Activated B cell treated with CpG ODN at 0.5 μM for 24 hours (primary cell): ENCODE measurements at regions not wholly inside any gene's neighbourhood (a gene's known extent, or its start where the extent isn't known, plus 50 kb on each side); places are given as distances from the start of the nearest gene placed in this dataset.

ENCODE experiments used
- ATAC-seq: fragments of 200-7000 bp; cut with Tn5 transposase; one replicate; pipeline ENCODE4 v1.10.0; 2021; ENCODE audit warnings: low read depth, mild to moderate bottlenecking, moderate library complexity
- CTCF ChIA-PET: fragments of 350-600 bp; sonication (Branson Sonifier 250); formaldehyde crosslinking; loops from one replicate; lab custom pipeline; 2021; ENCODE audit warnings: antibody characterized with exemption; lab: Charles Lee
- POLR2A ChIA-PET: fragments of 350-600 bp; sonication (Branson Sonifier 250); formaldehyde crosslinking; loops from one replicate; lab custom pipeline; 2021; ENCODE audit warnings: antibody characterized with exemption; lab: Charles Lee
- DNase-seq: peaks from one replicate; pipeline ENCODE4 v3.0.0; 2022
- H3K27ac Mint-ChIP-seq: one replicate; pipeline ENCODE4 v1.8.0; 2020; ENCODE audit warnings: mixed read lengths
- H3K27me3 Mint-ChIP-seq: one replicate; pipeline ENCODE4 v1.8.0; 2021; ENCODE audit warnings: mixed read lengths
- H3K36me3 Mint-ChIP-seq: one replicate; pipeline ENCODE4 v1.8.0; 2021; ENCODE audit warnings: low read depth, mixed read lengths
- H3K4me1 Mint-ChIP-seq: one replicate; pipeline ENCODE4 v1.8.0; 2021; ENCODE audit warnings: mixed read lengths
- H3K4me3 Mint-ChIP-seq: one replicate; pipeline ENCODE4 v1.8.0; 2020; ENCODE audit warnings: mild to moderate bottlenecking, mixed read lengths
- H3K9me3 Mint-ChIP-seq: one replicate; pipeline ENCODE4 v1.8.0; 2020; ENCODE audit warnings: mixed read lengths
- intact Hi-C: fragments of 100-400 bp; cut with micrococcal nuclease; formaldehyde crosslinking; loops from one replicate; pipeline ENCODE4 v1.15.1; 2024
- TF ChIP-seq, protein P1 (sequence below): fragments of 200-600 bp; IDR thresholded peaks from one replicate; pipeline ENCODE4 v1.8.0; 2022; ENCODE audit warnings: antibody characterized with exemption, mild to moderate bottlenecking

DNA sequence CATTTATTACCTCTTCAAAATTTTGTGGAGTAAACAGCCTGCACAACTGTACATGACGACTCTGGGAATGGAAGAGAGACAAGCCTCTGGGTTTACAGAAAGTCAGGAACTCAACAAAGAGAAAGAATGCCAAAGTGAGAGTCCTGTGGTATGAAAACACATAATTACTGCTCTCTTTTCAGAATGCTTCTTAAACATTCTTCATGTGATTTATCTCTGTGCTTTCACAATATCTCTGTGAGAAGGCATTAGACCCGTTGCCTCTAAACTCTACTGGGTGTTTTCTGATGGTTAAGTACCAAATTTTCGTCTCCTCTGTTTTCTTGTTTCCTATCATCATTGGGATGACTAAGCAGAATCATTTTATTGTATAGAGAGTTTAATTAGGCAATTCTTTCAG lies 966.6 kb upstream of the SLIT2 start:
- H3K27me3 Mint-ChIP-seq, result no peaks in the 10 kb centered on the region
- H3K9me3 Mint-ChIP-seq, result peaks cover 16% of the 10 kb centered on the region
- ATAC-seq (no peak), DNase-seq (no peak)
- no peaks in the 10 kb centered on the region for H3K4me1 Mint-ChIP-seq
- H3K27ac Mint-ChIP-seq, result no peak overlapping the region
- intact Hi-C loops, result no loop called here
- CTCF ChIA-PET, result no interaction called here
- POLR2A ChIA-PET, result no interaction called here
- H3K36me3 Mint-ChIP-seq, result no peaks in the 10 kb centered on the region
- H3K4me3 Mint-ChIP-seq, result no peak overlapping the region
- TF ChIP-seq, protein P1, sequence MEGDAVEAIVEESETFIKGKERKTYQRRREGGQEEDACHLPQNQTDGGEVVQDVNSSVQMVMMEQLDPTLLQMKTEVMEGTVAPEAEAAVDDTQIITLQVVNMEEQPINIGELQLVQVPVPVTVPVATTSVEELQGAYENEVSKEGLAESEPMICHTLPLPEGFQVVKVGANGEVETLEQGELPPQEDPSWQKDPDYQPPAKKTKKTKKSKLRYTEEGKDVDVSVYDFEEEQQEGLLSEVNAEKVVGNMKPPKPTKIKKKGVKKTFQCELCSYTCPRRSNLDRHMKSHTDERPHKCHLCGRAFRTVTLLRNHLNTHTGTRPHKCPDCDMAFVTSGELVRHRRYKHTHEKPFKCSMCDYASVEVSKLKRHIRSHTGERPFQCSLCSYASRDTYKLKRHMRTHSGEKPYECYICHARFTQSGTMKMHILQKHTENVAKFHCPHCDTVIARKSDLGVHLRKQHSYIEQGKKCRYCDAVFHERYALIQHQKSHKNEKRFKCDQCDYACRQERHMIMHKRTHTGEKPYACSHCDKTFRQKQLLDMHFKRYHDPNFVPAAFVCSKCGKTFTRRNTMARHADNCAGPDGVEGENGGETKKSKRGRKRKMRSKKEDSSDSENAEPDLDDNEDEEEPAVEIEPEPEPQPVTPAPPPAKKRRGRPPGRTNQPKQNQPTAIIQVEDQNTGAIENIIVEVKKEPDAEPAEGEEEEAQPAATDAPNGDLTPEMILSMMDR, result no peak

DNA sequence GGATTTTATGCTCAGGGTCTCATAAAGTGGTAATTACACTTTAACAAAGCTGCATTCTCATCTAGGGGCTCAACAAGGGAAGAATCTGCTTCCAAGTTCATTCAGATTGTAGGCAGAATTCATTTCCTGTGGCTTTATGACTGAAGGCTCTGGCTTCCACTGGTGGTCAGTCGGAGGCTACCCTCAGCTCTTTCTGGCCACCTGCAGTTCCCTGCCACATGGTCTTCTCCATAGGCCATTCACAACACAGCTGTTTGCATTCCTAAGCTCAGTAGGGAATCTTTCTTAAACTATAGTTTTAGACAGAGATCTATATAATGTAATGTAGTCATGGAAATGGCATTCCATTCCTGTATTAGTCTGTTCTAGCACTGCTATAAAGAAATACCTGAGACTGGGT lies 973.0 kb upstream of the SLIT2 start:
- no peak for DNase-seq
- POLR2A ChIA-PET, result no interaction called here
- Mint-ChIP-seq H3K36me3 (no peaks in the 10 kb centered on the region), H3K9me3 (peaks cover 16% of the 10 kb centered on the region), H3K27ac (no peak overlapping the region), H3K27me3 (no peaks in the 10 kb centered on the region), H3K4me1 (no peaks in the 10 kb centered on the region), H3K4me3 (no peak overlapping the region)
- intact Hi-C loops, result no loop called here
- CTCF ChIA-PET, result no interaction called here
- TF ChIP-seq, protein P1, result no peak
- ATAC-seq, result no peak

DNA sequence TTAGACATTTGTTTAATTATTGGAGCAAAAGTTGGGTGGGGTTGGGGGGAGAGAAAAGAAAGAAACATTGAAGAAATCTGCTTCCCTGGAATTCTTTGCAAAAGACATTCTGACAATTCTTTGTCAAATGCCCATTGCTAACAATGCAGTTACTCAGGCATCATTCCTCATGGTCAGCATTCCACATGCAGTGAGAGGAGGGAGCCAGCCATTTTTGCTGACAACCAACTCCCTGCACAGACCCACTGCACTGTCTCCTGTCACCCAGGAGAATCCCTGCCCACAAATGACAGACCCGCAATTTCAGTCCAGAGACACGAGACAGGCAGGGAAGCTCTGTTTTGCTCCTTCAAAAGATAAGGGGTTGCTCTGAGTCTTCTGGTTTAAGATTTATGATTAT lies 985.1 kb upstream of the SLIT2 start:
- ChIA-PET POLR2A (no interaction called here), CTCF (no interaction called here)
- H3K4me3 Mint-ChIP-seq, result no peak overlapping the region
- no peak for ATAC-seq
- TF ChIP-seq, protein P1, result no peak
- H3K27me3 Mint-ChIP-seq, result no peaks in the 10 kb centered on the region
- intact Hi-C loops, result no loop called here
- DNase-seq, result no peak
- H3K36me3 Mint-ChIP-seq, result no peaks in the 10 kb centered on the region
- no peaks in the 10 kb centered on the region for H3K4me1 Mint-ChIP-seq
- H3K9me3 Mint-ChIP-seq, result no peaks in the 10 kb centered on the region
- no peak overlapping the region for H3K27ac Mint-ChIP-seq

DNA sequence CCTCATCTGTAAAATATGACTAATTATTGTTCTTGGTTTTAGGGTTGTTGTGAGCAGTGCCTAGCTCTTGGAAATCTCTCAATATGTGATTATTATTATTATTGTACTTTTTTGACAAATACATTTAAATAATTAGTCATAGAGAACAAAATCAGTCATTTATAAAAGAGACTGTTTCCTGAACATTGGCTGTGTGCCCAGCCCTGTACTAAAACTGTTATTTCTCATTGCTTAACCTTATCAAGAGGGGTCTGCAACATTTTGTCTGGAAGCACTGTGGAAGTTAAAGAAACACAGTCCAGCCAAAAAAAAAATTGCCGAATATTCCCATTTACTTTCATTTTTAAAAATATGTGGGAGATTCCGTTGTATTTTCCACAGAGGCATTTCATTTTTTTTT lies 989.2 kb upstream of the SLIT2 start:
- intact Hi-C loops, result no loop called here
- no peaks in the 10 kb centered on the region for H3K27me3 Mint-ChIP-seq
- no peak overlapping the region for H3K4me3 Mint-ChIP-seq
- no peaks in the 10 kb centered on the region for H3K9me3 Mint-ChIP-seq
- H3K27ac Mint-ChIP-seq, result no peak overlapping the region
- H3K36me3 Mint-ChIP-seq, result no peaks in the 10 kb centered on the region
- ChIA-PET CTCF (no interaction called here), POLR2A (no interaction called here)
- no peak for DNase-seq
- no peak for ATAC-seq
- H3K4me1 Mint-ChIP-seq, result no peaks in the 10 kb centered on the region
- TF ChIP-seq, protein P1, result no peak

DNA sequence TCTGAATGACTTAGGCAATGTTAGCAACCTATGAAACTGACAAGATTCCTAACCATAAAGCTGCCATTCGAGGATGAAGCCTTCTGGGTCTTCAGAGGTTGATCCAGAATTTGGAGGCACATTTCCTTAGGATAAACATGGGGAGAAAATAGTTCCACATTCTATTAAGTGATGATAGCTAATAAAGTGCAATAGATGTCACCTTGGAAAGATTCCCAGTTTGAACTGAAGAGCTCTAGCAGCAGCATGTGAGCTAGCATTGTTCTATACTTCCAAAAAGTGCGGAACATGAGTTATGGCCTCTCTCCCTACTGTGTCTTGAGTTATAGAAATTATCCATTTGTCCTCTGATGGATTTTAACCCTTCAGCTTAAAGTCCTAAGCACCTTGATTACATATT lies 991.4 kb upstream of the SLIT2 start:
- Mint-ChIP-seq H3K27me3 (no peaks in the 10 kb centered on the region), H3K36me3 (no peaks in the 10 kb centered on the region), H3K4me1 (no peaks in the 10 kb centered on the region), H3K27ac (no peak overlapping the region), H3K4me3 (no peak overlapping the region), H3K9me3 (peaks cover 5% of the 10 kb centered on the region)
- ATAC-seq (no peak), DNase-seq (no peak)
- TF ChIP-seq, protein P1, result no peak
- CTCF ChIA-PET, result no interaction called here
- intact Hi-C loops, result no loop called here
- POLR2A ChIA-PET, result no interaction called here
